ENCODE measurements at regions not wholly inside any gene's neighbourhood (a gene's known extent, or its start where the extent isn't known, plus 50 kb on each side); places are given as distances from the start of the nearest gene placed in this dataset.

- TF ChIP-seq CTCF (IDR thresholded peaks at IDR 0.05; ENCODE audit: low read length): no peak
- no peak for TF ChIP-seq EZH2 (IDR thresholded peaks at IDR 0.05; ENCODE audit: borderline replicate concordance, low read length)
These were observed 316.8 kb upstream of the KLF12 start for GRCh38 chr13:74450964-74451363.

Data from OCI-LY1 (cell line).